Lower leg skin (tissue), 3 donors: ENCODE measurements at regions not wholly inside any gene's neighbourhood (a gene's known extent, or its start where the extent isn't known, plus 50 kb on each side); places are given as distances from the start of the nearest gene placed in this dataset.

ENCODE experiments used
- POLR2A ChIP-seq, 2 donors: fragments of 450-650 bp; IDR thresholded peaks; one replicate each; pipeline ENCODE4 v1.6.1; 2016 to 2017; ENCODE audit warnings: antibody characterized with exemption in 2 of 2, mild to moderate bottlenecking in 1 of 2, moderate library complexity in 1 of 2
- TF ChIP-seq, protein P1 (sequence below), 3 donors: fragments of 450-650 bp; IDR thresholded peaks; one replicate each; pipeline ENCODE4 v1.5.1; 2016; ENCODE audit warnings: antibody characterized with exemption in 3 of 3, mild to moderate bottlenecking in 3 of 3, moderate library complexity in 2 of 3

DNA sequence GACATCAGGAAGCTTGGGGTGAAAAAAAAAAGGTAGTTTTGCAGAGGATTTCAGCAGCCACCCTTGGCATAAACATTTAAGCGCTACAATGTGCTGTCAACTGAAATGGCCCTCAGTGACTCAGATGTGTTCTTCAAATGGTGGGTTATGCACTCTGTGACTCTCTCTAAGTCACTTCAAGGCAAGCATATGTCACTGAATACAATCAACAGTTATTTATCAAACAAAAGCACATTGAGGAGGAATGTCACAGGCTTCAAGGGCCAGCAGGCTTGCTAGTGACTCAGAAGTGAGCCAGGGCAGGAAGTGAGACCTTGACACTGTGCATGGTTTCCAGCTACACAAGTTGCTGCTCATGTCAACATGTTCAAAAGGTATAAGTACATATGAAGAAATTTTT, 523.7 kb upstream of the HTR2A start:
- TF ChIP-seq POLR2A (IDR thresholded peaks at IDR 0.05): no peak
- TF ChIP-seq, protein P1, sequence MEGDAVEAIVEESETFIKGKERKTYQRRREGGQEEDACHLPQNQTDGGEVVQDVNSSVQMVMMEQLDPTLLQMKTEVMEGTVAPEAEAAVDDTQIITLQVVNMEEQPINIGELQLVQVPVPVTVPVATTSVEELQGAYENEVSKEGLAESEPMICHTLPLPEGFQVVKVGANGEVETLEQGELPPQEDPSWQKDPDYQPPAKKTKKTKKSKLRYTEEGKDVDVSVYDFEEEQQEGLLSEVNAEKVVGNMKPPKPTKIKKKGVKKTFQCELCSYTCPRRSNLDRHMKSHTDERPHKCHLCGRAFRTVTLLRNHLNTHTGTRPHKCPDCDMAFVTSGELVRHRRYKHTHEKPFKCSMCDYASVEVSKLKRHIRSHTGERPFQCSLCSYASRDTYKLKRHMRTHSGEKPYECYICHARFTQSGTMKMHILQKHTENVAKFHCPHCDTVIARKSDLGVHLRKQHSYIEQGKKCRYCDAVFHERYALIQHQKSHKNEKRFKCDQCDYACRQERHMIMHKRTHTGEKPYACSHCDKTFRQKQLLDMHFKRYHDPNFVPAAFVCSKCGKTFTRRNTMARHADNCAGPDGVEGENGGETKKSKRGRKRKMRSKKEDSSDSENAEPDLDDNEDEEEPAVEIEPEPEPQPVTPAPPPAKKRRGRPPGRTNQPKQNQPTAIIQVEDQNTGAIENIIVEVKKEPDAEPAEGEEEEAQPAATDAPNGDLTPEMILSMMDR (IDR thresholded peaks at IDR 0.05): no peak
